ENCODE measurements at regions not wholly inside any gene's neighbourhood (a gene's known extent, or its start where the extent isn't known, plus 50 kb on each side); places are given as distances from the start of the nearest gene placed in this dataset.

- DNase-seq (ENCODE audit: low spot score), result no peak
Measured at GRCh38 chr21:25422610-25423608, 184.4 kb downstream of the MRPL39 start.

- DNase-seq (ENCODE audit: low spot score), result peak; percentile 47
Measured at GRCh38 chr21:25421321-25422028, 185.8 kb downstream of the MRPL39 start.

DNA sequence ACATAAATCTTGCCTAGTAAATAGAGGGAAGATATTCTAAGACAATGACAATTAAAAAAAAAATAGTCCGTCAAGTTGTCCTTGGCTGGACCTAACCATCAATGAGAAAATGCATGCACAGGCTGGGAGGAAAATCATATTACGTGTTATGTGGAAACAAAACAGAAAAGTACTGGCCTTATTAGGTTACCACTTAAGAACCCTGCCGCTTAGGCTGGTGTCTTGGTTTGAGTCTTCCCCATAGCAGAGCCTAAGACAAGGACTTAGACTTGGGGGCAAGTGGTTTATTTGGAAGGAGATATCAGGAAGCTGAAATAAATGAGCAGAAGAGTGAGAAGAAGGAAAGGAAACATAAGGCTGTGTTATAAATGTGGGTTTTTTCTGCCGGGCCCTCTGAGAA lies 186.4 kb downstream of the MRPL39 start:
- DNase-seq (ENCODE audit: low spot score), result no peak

DNA sequence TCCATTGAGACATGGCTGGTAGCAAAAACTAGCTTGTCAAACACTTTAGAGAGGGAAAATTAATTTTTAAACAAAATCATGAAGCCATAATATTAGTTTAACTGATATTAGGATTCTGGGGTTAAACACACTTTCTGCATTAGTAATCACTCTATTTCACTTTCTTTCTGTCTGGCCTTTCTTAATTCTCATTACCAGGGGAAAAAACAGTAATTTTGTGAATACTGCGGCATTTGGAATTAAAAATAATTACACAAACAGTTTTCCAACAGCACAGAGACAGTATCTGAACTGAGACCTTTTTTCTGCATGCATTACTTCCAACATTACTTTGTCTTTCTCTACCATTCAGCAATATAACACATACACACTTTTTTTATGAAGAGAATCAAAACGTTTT lies 190.6 kb downstream of the MRPL39 start:
- DNase-seq (ENCODE audit: low spot score), result no peak

DNA sequence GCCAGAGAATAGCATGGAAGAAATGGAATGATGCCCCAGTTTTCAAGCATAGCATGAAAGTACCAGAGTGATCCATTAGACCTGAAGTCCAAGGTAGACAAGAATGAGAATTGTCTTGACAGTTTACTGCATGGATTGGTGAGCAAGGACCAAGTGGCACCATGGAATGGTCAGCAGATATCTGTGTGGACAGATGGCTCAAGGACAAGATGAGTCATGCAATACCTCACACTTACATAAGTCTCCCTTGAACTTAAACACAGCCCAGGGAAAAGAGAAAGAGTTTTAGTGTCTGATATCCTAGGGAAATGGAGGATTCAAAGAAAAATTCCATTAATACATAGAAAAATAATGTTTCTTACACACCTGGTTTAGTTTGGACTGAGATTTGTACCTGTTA lies 195.2 kb downstream of the MRPL39 start:
- DNase-seq (ENCODE audit: low spot score), result no peak

DNA sequence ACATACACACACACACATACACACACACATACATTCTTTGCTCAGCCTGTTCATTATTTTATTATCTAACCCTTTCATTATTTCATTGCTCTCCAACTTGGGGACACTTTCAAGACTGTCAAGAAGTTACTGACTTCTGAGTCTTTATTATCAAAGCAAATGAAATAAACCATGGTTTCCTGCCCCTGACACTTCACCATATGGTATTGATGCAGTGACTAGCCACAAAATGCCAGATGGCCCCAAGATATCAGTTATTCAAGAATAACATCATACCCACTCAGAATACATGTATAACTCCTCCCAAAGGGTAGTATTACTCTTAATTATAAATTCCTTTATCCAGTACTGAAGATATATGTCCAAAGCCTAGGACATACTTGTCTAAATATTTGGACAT lies 197.3 kb downstream of the MRPL39 start:
- DNase-seq (ENCODE audit: low spot score), result no peak

DNA sequence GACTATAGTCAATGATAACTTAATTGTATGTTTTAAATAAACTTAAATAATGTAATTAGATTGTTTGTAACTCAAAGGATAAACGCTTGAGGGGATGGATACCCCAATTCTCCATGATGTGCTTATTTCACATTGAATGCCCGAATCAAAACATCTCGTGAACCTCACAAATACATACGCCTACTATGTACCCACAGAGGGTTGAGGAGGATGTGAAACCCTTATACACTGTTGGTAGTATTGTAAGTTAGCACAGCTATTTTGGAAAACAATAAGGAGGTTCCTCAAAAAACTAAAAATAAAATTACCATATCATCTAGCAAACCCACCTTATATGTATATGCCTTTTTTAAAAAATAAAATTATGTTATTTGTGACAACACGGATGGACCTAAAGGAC lies 198.6 kb downstream of the MRPL39 start:
- DNase-seq (ENCODE audit: low spot score), result no peak

DNA sequence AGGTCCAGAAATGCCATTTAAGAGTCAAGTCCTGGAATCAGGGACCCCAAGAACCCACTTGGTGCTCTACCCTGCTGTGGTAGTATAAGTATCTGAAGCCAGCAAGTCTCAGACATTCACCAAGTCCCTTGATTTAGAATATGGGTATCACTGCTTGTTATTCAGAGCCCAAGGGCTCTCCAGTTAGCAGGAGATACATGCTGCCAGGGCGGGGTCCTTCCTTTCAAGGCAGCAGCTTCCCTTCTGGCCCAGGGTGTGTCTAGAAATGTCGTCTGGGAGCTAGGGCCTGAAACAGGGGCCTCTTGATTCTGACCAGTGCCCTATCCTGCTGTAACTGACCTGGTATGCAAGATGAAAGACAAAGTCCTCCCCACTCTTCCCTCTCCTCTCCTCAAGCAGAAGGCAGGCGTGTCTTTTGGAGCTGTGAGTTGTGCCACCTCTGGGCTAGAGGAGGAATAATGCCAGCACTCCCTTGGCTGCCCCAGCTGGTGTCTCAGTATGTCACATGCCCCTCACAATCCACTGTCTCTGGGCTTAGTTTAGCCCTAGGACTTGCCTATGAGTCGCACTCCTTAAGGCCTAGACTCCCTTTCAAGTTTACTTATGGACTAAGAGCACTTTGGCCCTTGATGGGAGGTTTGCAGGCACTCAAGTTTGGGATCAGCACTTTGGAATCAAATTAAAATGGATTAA lies 200.2 kb downstream of the MRPL39 start:
- DNase-seq (ENCODE audit: low spot score), result no peak

DNA sequence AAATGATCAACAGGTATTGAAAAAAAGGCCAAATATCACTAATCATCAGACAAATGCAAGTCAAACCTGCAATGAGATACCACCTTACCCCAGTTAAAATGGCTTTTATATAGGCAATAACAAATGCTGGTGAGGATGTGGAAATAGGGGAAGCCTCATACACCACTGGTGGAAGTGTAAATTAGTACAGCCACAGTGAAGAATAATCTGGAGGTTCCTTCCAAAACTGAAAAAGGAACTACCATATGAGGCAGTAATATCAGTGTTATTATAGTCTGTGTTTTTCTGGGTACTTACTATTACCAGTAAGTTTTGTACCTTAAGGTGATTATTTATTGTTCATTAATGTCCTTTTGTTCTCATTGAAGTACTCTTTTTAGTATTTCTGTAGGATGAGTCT lies 201.3 kb downstream of the MRPL39 start:
- no peak for DNase-seq (ENCODE audit: low spot score)

GRCh38 chr21:25402134-25402961 lies 204.9 kb downstream of the MRPL39 start:
- DNase-seq (ENCODE audit: low spot score), result no peak

GRCh38 chr21:25400427-25400826 lies 206.9 kb downstream of the MRPL39 start:
- DNase-seq (ENCODE audit: low spot score), result no peak

GRCh38 chr21:25398630-25399029 lies 208.7 kb downstream of the MRPL39 start:
- no peak for DNase-seq (ENCODE audit: low spot score)

DNA sequence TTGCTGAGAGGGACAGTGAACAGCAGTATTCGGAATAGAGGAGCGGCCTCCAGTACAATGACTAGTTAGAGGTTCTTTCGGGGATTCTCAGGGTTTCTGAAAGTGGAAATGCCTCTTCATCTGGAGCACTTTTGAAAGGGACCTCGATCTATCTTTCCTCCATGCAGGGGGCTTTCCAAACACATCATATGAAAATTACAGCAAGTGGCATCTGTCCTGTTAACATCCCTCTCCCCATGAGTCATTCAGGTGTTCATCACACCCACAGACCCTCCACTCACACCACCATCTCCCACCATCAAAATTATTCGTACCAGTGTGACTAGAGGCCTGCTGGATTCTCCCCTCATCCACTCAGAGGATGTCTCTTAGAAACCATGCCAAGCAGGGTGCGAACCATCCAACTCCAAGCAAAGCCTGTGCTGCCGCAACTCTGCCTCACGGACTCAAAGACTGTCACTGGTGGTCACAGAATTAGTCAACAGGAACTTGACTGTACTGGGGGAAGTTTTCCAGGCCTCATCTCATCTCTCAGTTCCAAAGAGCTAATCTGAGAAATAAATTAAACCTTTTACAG lies 211.1 kb downstream of the MRPL39 start:
- no peak for DNase-seq (ENCODE audit: low spot score)

GRCh38 chr21:25391777-25392176 lies 215.5 kb downstream of the MRPL39 start:
- no peak for DNase-seq (ENCODE audit: low spot score)

- no peak for DNase-seq (ENCODE audit: low spot score)
Measured at GRCh38 chr21:25390701-25391100, 216.6 kb downstream of the MRPL39 start.

- DNase-seq (ENCODE audit: low spot score), result no peak
Measured at GRCh38 chr21:25387665-25388064, 219.6 kb downstream of the MRPL39 start.

- peak; percentile 59 for DNase-seq (ENCODE audit: low spot score)
Measured at GRCh38 chr21:25385911-25386474, 221.3 kb downstream of the MRPL39 start.

DNA sequence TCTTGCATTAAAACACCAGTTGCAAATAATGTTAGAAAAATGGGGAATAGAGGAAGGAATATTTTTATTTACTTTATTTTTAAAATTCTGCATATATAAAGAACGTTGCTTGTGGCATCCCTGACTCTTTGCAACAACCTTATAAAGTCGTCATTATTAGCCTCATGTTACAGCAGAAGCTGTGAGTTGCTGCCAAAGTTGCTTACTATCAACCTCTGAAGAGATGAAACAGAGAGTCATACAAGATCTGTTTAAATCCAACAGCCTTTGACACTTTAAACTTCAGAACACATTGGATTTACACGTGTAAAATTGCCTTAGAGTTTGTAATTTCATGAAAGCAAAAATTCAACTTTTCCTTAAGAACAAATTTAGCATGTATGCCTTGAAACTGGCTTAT lies 221.9 kb downstream of the MRPL39 start:
- DNase-seq (ENCODE audit: low spot score), result no peak

DNA sequence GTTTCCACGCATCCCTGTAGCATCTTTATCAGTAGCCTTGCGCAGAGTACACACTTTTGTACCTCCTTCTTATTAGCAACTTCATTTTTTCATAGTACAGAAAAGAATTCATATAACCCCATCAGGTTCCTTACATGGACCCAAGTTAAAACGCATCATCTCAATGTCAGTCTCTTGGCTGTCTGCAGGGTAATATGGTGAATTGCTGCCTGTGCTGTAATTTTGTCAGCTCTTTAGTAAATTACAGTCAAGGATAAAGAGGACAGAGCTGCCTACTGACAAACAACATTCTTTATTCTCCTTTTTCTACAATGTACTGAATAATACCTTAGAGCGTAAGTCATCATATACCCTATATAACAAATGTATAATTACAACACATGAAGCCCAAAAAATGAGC lies 222.5 kb downstream of the MRPL39 start:
- no peak for DNase-seq (ENCODE audit: low spot score)

GRCh38 chr21:25383545-25383944 lies 223.7 kb downstream of the MRPL39 start:
- no peak for DNase-seq (ENCODE audit: low spot score)

GRCh38 chr21:25381936-25382452 lies 225.3 kb downstream of the MRPL39 start:
- DNase-seq (ENCODE audit: low spot score), result peak; percentile 23
